T-cell (primary cell): ENCODE measurements at regions not wholly inside any gene's neighbourhood (a gene's known extent, or its start where the extent isn't known, plus 50 kb on each side); places are given as distances from the start of the nearest gene placed in this dataset.

Experiments used
- ATAC-seq, 4 experiments: fragments of 200-7000 bp in 3 of 4; fragments of 150-1000 bp in 1 of 4; cut with Tn5 transposase; replicated peaks in 1 of 4; 1 replicate in 3 of 4; 2 replicates in 1 of 4; pipeline ENCODE4 v1.10.0; 2021; ENCODE audit warnings: moderate library complexity in 3 of 4, mild to moderate bottlenecking in 2 of 4, moderate number of reproducible peaks in 1 of 4
- CTCF ChIA-PET, 2 donors: fragments of 300-600 bp; sonication (Branson Sonifier 250); formaldehyde crosslinking; loops; one replicate each; lab custom pipeline; 2022; ENCODE audit warnings: antibody characterized with exemption in 2 of 2; lab: Charles Lee
- POLR2A ChIA-PET, 2 donors: fragments of 300-600 bp; sonication (Branson Sonifier 250); formaldehyde crosslinking; loops; one replicate each; lab custom pipeline; 2022; ENCODE audit warnings: antibody characterized with exemption in 2 of 2; lab: Charles Lee
- DNase-seq, 35 experiments: peaks; one replicate each; pipeline versions ENCODE4 v3.0.0 to v3.0.0-alpha.2; 2013 to 2023
- H3K27ac ChIP-seq: one replicate; pipeline ENCODE4 v1.5.1; 2013; ENCODE audit warnings: low read length
- H3K27me3 ChIP-seq, 2 experiments: replicated peaks in 1 of 2; 1 replicate in 1 of 2; 2 replicates in 1 of 2; pipeline versions ENCODE4 v1.6.1 to v1.7.0; 2013; ENCODE audit warnings: low read length in 1 of 2, mixed read lengths in 1 of 2; ENCODE audit not compliant: control insufficient read depth in 2 of 2, insufficient read depth in 2 of 2; ENCODE audit errors: extremely low read depth in 1 of 2
- H3K36me3 ChIP-seq, 2 donors: 1 replicate in 1 of 2; 2 replicates in 1 of 2; pipeline versions ENCODE4 v1.6.1 to v1.7.0; 2013; ENCODE audit warnings: low read length in 1 of 2; ENCODE audit not compliant: control insufficient read depth in 2 of 2, insufficient read depth in 1 of 2; ENCODE audit errors: extremely low read depth in 1 of 2
- H3K4me1 ChIP-seq, 2 experiments: 1 replicate in 1 of 2; 2 replicates in 1 of 2; pipeline versions ENCODE4 v1.6.1 to v1.7.0; 2013; ENCODE audit warnings: low read length in 2 of 2, mixed read lengths in 1 of 2; ENCODE audit not compliant: insufficient read depth in 2 of 2, control insufficient read depth in 1 of 2; ENCODE audit errors: extremely low read depth in 1 of 2
- H3K4me3 ChIP-seq, 2 donors: 1 replicate in 1 of 2; 2 replicates in 1 of 2; pipeline versions ENCODE4 v1.5.1 to v1.7.0; 2013; ENCODE audit warnings: mild to moderate bottlenecking in 2 of 2, low read length in 1 of 2, moderate library complexity in 1 of 2; ENCODE audit not compliant: control insufficient read depth in 1 of 2; ENCODE audit errors: extremely low read depth in 1 of 2
- H3K9me3 ChIP-seq: 2 replicates; pipeline ENCODE4 v1.7.0; 2013
- H3K27ac Mint-ChIP-seq, 2 donors: one replicate each; pipeline ENCODE4 v1.8.0; 2020 to 2021; ENCODE audit warnings: mild to moderate bottlenecking in 2 of 2, mixed read lengths in 2 of 2
- H3K27me3 Mint-ChIP-seq, 2 donors: one replicate each; pipeline ENCODE4 v1.8.0; 2021 to 2022; ENCODE audit warnings: mixed read lengths in 2 of 2
- H3K36me3 Mint-ChIP-seq: one replicate; pipeline ENCODE4 v1.8.0; 2021; ENCODE audit warnings: mixed read lengths
- H3K4me1 Mint-ChIP-seq, 3 donors: one replicate each; pipeline ENCODE4 v1.8.0; 2020 to 2022; ENCODE audit warnings: mixed read lengths in 3 of 3, mild to moderate bottlenecking in 1 of 3
- H3K4me3 Mint-ChIP-seq, 3 donors: one replicate each; pipeline ENCODE4 v1.8.0; 2020 to 2022; ENCODE audit warnings: mild to moderate bottlenecking in 3 of 3, mixed read lengths in 3 of 3, moderate library complexity in 3 of 3
- H3K9me3 Mint-ChIP-seq, 3 donors: one replicate each; pipeline ENCODE4 v1.8.0; 2020 to 2022; ENCODE audit warnings: mixed read lengths in 3 of 3
- WGBS: methylation state at CpG from one replicate; pipeline ENCODE4 v1.1.5; 2013; ENCODE audit warnings: missing lambda C conversion rate; ENCODE audit not compliant: insufficient coverage; 5-methylcytosine and 5-hydroxymethylcytosine counted together

DNA sequence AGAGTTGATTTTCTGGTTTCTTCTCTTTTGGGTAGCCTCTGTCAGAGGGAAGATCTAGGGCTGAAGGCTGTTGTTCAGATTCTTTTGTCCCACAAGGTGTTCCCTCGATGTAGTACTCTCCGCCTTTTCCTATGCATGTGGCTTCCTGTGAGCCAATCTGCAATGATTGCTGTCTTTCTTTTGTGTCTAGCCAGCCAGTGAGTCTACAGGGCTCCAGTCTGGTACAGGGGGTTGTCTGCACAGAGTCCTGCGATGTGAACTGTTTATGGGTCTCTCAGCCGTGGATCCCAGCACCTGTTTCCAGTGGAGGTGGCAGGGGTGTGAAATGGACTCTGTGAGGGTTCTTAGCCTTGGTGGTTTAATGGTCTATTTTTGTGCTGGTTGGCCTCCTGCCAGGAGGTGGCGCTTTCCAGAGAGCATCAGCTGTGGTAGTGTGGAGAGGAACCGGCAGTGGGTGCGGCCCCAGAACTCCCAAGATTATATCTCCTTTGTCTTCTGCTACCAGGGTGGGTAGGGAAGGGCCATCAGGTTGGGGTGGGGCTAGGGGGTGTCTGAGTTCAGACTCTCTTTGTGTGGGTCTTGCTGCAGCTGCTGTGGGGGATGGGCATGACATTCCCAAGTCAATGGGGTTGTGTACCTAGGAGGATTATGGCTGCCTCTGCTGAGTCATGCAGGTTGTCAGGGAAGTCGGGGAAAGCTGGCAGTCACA is 81.3 kb upstream of the C21orf91 start:
- POLR2A ChIA-PET: no interaction called here
- no peak overlapping the region for H3K4me3 Mint-ChIP-seq
- H3K27me3 ChIP-seq: no peaks in the 10 kb centered on the region
- CTCF ChIA-PET: interaction anchor here (0.6 to 1.6 kb wide), 3 partner anchors 170 to 221 kb away, joined by 3 to 8 read pairs (median 3); no protein-coding TSS in a partner anchor
- H3K36me3 Mint-ChIP-seq: peaks cover 14% of the 10 kb centered on the region
- ATAC-seq: peak in 1 of 4 experiments; percentile 29
- peak in 5 of 35 experiments; percentile 0 to 3 (median 2) for DNase-seq
- H3K9me3 ChIP-seq: no peaks in the 10 kb centered on the region
- H3K27ac ChIP-seq: no peak overlapping the region
- no peak overlapping the region for H3K4me3 ChIP-seq
- H3K9me3 Mint-ChIP-seq: peaks cover 3 to 16% (median 4%) of the 10 kb centered on the region in 3 donors
- no peaks in the 10 kb centered on the region for H3K4me1 ChIP-seq
- 77% methylated on average over 4 of the region's 8 CpGs for WGBS
- peaks cover 7 to 26% (median 8%) of the 10 kb centered on the region in 3 donors for H3K4me1 Mint-ChIP-seq
- peak overlapping the region in 1 of 2 donors; percentile 77 for H3K27ac Mint-ChIP-seq
- H3K27me3 Mint-ChIP-seq: no peaks in the 10 kb centered on the region
- no peaks in the 10 kb centered on the region for H3K36me3 ChIP-seq

DNA sequence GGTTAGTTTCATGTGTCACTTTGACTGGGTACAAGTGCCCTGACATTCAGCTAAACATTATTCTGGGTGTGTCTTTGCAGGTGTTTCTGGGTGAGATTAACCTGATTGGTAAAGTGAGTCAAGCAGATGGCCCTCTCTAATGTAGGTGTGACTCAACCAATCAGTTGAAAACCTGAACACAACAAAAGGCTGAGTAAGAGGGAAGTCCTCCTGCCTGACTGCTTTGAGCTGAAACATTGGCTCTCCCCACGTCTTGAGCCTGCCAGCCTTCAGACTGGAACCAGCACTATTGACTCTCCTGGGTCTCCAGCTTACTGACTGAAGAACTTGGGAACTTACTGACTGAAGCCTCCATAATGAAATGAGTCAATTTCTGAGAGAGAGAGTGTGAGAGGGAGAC is 70.0 kb upstream of the C21orf91 start:
- Mint-ChIP-seq H3K27ac (no peak overlapping the region), H3K27me3 (peaks cover 0 to 4% of the 10 kb centered on the region in 2 donors)
- POLR2A ChIA-PET: no interaction called here

DNA sequence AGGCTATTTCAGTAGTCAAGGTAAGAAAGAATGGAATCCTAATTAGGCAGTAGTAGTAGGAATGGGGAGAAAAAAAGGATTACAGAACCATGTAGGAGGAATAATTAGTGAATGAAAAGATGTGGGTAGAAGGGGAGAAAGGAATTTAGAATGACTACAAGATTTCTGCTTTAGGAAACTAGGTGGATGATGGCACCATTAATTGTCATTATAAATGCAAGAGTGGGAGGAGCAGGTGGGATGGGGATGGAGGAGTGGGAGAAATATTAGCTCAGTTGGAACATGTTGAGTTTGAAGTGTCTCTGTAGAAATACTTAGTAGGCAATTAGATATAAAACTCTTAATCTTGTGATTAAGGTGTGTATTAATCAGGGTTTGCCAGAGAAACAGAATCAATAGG is 50.0 kb upstream of the C21orf91 start:
- Mint-ChIP-seq H3K9me3 (peaks cover 0 to 2% (median 0%) of the 10 kb centered on the region in 3 donors), H3K4me3 (no peak overlapping the region), H3K36me3 (no peaks in the 10 kb centered on the region), H3K27me3 (no peaks in the 10 kb centered on the region), H3K4me1 (no peaks in the 10 kb centered on the region), H3K27ac (no peak overlapping the region)
- DNase-seq (no peak), ATAC-seq (no peak)
- CTCF ChIA-PET: no interaction called here
- H3K27me3 ChIP-seq: peaks cover 0 to 2% of the 10 kb centered on the region in 2 experiments
- H3K27ac ChIP-seq: no peak overlapping the region
- H3K9me3 ChIP-seq: no peaks in the 10 kb centered on the region
- no peaks in the 10 kb centered on the region for H3K36me3 ChIP-seq
- POLR2A ChIA-PET: no interaction called here
- H3K4me3 ChIP-seq: no peak overlapping the region
- H3K4me1 ChIP-seq: no peaks in the 10 kb centered on the region

More for the DNA sequence above, 70.0 kb upstream of the C21orf91 start:
- DNase-seq (no peak), ATAC-seq (no peak)
- peaks cover 0 to 4% (median 0%) of the 10 kb centered on the region in 3 donors for H3K9me3 Mint-ChIP-seq
- no peaks in the 10 kb centered on the region for H3K36me3 Mint-ChIP-seq
- H3K36me3 ChIP-seq: no peaks in the 10 kb centered on the region
- no peaks in the 10 kb centered on the region for H3K27me3 ChIP-seq
- no peaks in the 10 kb centered on the region for H3K9me3 ChIP-seq
- no peak overlapping the region for H3K27ac ChIP-seq
- no peaks in the 10 kb centered on the region for H3K4me1 ChIP-seq
- H3K4me1 Mint-ChIP-seq: no peaks in the 10 kb centered on the region
- H3K4me3 Mint-ChIP-seq: no peak overlapping the region
- CTCF ChIA-PET: interaction anchor here in 1 of 2 donors (0.5 kb wide), 1 partner anchor 37 kb away, joined by 3 read pairs; no protein-coding TSS in a partner anchor
- WGBS: no CpG with 5 or more reads among the region's 1 CpG
- no peak overlapping the region for H3K4me3 ChIP-seq
